Upper lobe of left lung (tissue), 6 donors: ENCODE measurements at regions not wholly inside any gene's neighbourhood (a gene's known extent, or its start where the extent isn't known, plus 50 kb on each side); places are given as distances from the start of the nearest gene placed in this dataset.
A peak's percentile ranks its signal among the peaks of the same experiment; 100 is the strongest.

Experiments used
- ATAC-seq, 2 donors: fragments of 200-7000 bp; cut with Tn5 transposase; one replicate each; pipeline ENCODE4 v1.9.1; 2022; ENCODE audit warnings: mild to moderate bottlenecking in 2 of 2, moderate library complexity in 2 of 2; ENCODE audit not compliant: low FRiP score in 2 of 2
- DNase-seq, 2 donors: peaks; one replicate each; pipeline ENCODE4 v3.0.0-alpha.2; 2019 to 2020
- H3K27ac ChIP-seq, 4 donors: fragments of 200-600 bp; sonication (generic); one replicate each; pipeline ENCODE4 v1.5.1; 2016 to 2019
- H3K27me3 ChIP-seq, 4 donors: fragments of 200-600 bp; sonication (generic); one replicate each; pipeline ENCODE4 v1.5.1; 2017 to 2019
- H3K36me3 ChIP-seq, 4 donors: fragments of 200-600 bp; sonication (generic); one replicate each; pipeline ENCODE4 v1.5.1; 2016 to 2019
- H3K4me1 ChIP-seq, 4 donors: fragments of 200-600 bp; sonication (generic); one replicate each; pipeline ENCODE4 v1.5.1; 2018 to 2019
- H3K4me3 ChIP-seq, 4 donors: fragments of 200-600 bp; sonication (generic); one replicate each; pipeline ENCODE4 v1.5.1; 2017 to 2019; ENCODE audit warnings: mild to moderate bottlenecking in 2 of 4, moderate library complexity in 1 of 4
- H3K9me3 ChIP-seq, 4 donors: fragments of 200-600 bp; sonication (generic); one replicate each; pipeline ENCODE4 v1.5.1; 2018 to 2019
- CTCF ChIP-seq, 6 experiments: fragments of 450-650 bp in 4 of 6; fragments of 200-600 bp in 2 of 6; sonication (generic) in 2 of 6; IDR thresholded peaks; one replicate each; pipeline ENCODE4 v1.5.1; 2016 to 2019; ENCODE audit warnings: antibody characterized with exemption in 6 of 6
- EP300 ChIP-seq, 4 donors: sonication (generic); formaldehyde crosslinking; IDR thresholded peaks; one replicate each; pipeline ENCODE4 v1.5.1; 2017; ENCODE audit warnings: antibody characterized with exemption in 4 of 4, control low read depth in 2 of 4
- POLR2A ChIP-seq, 4 donors: fragments of 450-650 bp; IDR thresholded peaks; one replicate each; pipeline ENCODE4 v1.5.1; 2016 to 2017; ENCODE audit warnings: antibody characterized with exemption in 4 of 4, mild to moderate bottlenecking in 2 of 4
- POLR2AphosphoS5 ChIP-seq, 2 donors: sonication (generic); formaldehyde crosslinking; IDR thresholded peaks; one replicate each; pipeline ENCODE4 v1.5.1; 2017; ENCODE audit warnings: antibody characterized with exemption in 2 of 2
- WGBS, 2 donors: methylation state at CpG; one replicate each; pipeline ENCODE4 v1.1.5; 2017 to 2018; 5-methylcytosine and 5-hydroxymethylcytosine counted together
- donor health status: DM: no; HTN: no; CAD: no; lungs with moderate emphysema.
- donor health status: DM: no; HTN: yes; CAD: no; lungs with severe emphysema.

- DNase-seq (no peak), ATAC-seq (no peak)
- TF ChIP-seq EP300 (IDR thresholded peaks at IDR 0.05): no peak
- TF ChIP-seq POLR2A (IDR thresholded peaks at IDR 0.05): no peak
- no peak for TF ChIP-seq CTCF (IDR thresholded peaks at IDR 0.05)
- no peak for TF ChIP-seq POLR2AphosphoS5 (IDR thresholded peaks at IDR 0.05)
- Histone ChIP-seq H3K27me3 (no peaks in the 10 kb centered on the region), H3K4me3 (no peak overlapping the region), H3K9me3 (no peaks in the 10 kb centered on the region), H3K36me3 (no peaks in the 10 kb centered on the region), H3K27ac (no peak overlapping the region), H3K4me1 (no peaks in the 10 kb centered on the region)
These were observed 379.4 kb upstream of the DACH1 start for GRCh38 chr13:72246396-72246795.

- no peak for ATAC-seq
- H3K27me3 ChIP-seq: no peaks in the 10 kb centered on the region
- DNase-seq: no peak
- H3K36me3 ChIP-seq: no peaks in the 10 kb centered on the region
- H3K9me3 ChIP-seq: no peaks in the 10 kb centered on the region
- no peak overlapping the region for H3K4me3 ChIP-seq
- H3K4me1 ChIP-seq: no peaks in the 10 kb centered on the region
- TF ChIP-seq EP300 (IDR thresholded peaks at IDR 0.05) (no peak), CTCF (IDR thresholded peaks at IDR 0.05) (no peak), POLR2AphosphoS5 (IDR thresholded peaks at IDR 0.05) (no peak)
- no peak overlapping the region for H3K27ac ChIP-seq
- 81 to 84% methylated on average over 3 of the region's 3 CpGs for WGBS, 2 donors
These were observed 377.8 kb upstream of the DACH1 start for GRCh38 chr13:72244788-72245187.

- H3K36me3 ChIP-seq: no peaks in the 10 kb centered on the region
- H3K9me3 ChIP-seq: no peaks in the 10 kb centered on the region
- 79% methylated on average over 3 of the region's 3 CpGs for WGBS, 2 donors
- H3K27me3 ChIP-seq: no peaks in the 10 kb centered on the region
- TF ChIP-seq POLR2AphosphoS5 (IDR thresholded peaks at IDR 0.05) (no peak), EP300 (IDR thresholded peaks at IDR 0.05) (no peak)
- no peak overlapping the region for H3K27ac ChIP-seq
- ATAC-seq (no peak), DNase-seq (no peak)
- H3K4me3 ChIP-seq: no peak overlapping the region
- no peaks in the 10 kb centered on the region for H3K4me1 ChIP-seq
These were observed 363.1 kb upstream of the DACH1 start for GRCh38 chr13:72230131-72230530.

GRCh38 chr13:72229067-72229466 lies 362.1 kb upstream of the DACH1 start:
- no peak overlapping the region for H3K27ac ChIP-seq
- TF ChIP-seq EP300 (IDR thresholded peaks at IDR 0.05) (no peak), POLR2AphosphoS5 (IDR thresholded peaks at IDR 0.05) (no peak), POLR2A (IDR thresholded peaks at IDR 0.05) (no peak), CTCF (IDR thresholded peaks at IDR 0.05) (no peak)
- no peak for DNase-seq

GRCh38 chr13:72221276-72221962 lies 354.4 kb upstream of the DACH1 start:
- peak; percentile 15 to 54 for ATAC-seq
- Histone ChIP-seq H3K27me3 (no peaks in the 10 kb centered on the region), H3K4me1 (no peaks in the 10 kb centered on the region), H3K27ac (no peak overlapping the region), H3K4me3 (no peak overlapping the region), H3K36me3 (no peaks in the 10 kb centered on the region), H3K9me3 (no peaks in the 10 kb centered on the region)
- DNase-seq: peak; percentile 20 to 44
- WGBS, 2 donors: 61 to 74% methylated on average over 5 to 9 of the region's 9 CpGs
- TF ChIP-seq POLR2AphosphoS5 (IDR thresholded peaks at IDR 0.05) (no peak), CTCF (IDR thresholded peaks at IDR 0.05) (peak in 3 of 6 experiments; percentile 14 to 32 (median 32))

More at GRCh38 chr13:72229067-72229466, 362.1 kb upstream of the DACH1 start:
- Histone ChIP-seq H3K4me1 (no peaks in the 10 kb centered on the region), H3K4me3 (no peak overlapping the region), H3K27me3 (no peaks in the 10 kb centered on the region), H3K36me3 (no peaks in the 10 kb centered on the region), H3K9me3 (no peaks in the 10 kb centered on the region)
- no peak for ATAC-seq
